GM21528 (cell line): ENCODE measurements at regions not wholly inside any gene's neighbourhood (a gene's known extent, or its start where the extent isn't known, plus 50 kb on each side); places are given as distances from the start of the nearest gene placed in this dataset.
A peak's percentile ranks its signal among the peaks of the same experiment; 100 is the strongest.

Experiments
- ATAC-seq: cut with Tn5 transposase; IDR thresholded peaks from one replicate; pipeline ENCODE4 v1.9.1; 2021; ENCODE audit warnings: mild to moderate bottlenecking, moderate library complexity; ENCODE audit not compliant: unreplicated experiment, low FRiP score

- no peak for ATAC-seq
These were observed 412.4 kb upstream of the C9orf72 start for GRCh38 chr9:27985714-27986113.

DNA sequence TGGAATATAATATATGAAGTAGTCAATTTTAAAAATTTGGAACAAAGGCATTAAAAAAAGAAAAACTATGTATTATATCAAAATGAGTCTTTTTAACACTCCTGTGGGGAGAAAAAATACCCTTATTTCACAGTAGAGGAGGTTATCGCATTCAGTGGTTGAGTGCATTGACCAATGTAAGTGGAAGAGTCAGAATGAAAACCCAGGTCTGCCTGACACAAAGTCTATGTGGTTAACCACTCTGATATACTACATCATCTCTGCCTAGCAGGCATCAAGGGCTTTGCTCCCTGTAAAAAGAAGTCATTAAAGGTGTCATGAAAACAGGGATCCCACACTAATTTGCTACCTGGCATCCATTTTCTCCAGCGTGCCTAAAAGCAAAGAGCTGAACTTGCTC is 417.2 kb upstream of the C9orf72 start:
- peak; percentile 70 for ATAC-seq

DNA sequence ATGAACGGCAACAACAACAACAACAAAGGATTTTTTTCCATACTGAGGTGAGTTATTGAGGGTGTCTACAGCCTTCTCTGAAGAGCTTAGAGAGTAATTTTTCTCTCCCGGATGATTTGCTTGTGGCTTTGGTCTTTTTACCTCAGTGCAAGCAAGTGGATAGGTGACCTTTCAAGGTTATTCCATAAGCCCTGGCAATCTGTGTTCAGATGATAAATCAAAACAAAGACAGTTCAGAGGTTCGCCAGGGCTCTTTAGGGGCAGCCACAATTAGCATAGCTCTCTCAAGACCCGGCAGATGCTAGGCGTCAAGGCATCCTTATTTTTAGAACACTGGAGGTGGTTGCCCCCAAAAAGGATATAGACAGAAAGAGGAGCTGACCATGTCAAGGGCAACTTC is 417.9 kb upstream of the C9orf72 start:
- ATAC-seq: no peak

DNA sequence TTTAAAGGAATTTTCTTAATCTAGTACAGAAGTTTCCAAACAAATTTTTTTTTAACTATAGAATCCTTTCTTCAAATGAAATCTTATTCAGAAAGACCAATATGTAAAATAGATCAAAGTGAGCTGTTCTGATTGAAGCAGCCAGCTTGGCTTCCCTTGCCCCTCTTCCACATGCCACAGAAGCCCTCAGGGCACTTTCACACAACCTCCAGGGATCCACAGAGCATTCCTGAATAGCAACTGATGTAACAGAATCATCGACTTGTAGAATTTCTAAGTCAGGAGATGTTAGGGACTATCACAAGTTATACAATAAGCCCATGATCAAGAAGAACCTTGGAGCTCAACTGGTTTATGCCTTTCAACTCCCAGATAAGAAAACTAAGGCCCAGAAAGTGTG is 427.8 kb upstream of the C9orf72 start:
- ATAC-seq: no peak

GRCh38 chr9:28004900-28005299 is 431.6 kb upstream of the C9orf72 start:
- ATAC-seq: no peak

DNA sequence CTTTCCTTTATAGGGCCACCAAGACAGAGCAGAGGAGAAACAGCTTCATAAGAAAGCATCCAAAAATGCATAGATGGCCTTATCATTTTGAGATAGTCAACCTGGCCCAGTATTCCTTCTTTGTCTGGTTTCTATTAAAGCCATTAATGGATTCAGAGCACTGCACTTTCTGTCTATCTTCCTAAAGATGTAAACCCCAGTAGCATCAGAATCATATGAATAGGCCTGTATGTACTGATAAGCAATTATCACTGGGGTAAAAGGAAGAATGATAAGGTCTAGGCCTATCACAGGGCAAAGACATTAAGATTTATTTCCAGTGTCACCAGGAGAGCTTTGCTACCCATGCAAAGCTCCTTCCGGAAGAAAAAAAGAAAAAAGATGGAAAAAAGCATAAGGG is 432.5 kb upstream of the C9orf72 start:
- no peak for ATAC-seq

GRCh38 chr9:28007097-28007817 is 434.0 kb upstream of the C9orf72 start:
- no peak for ATAC-seq

DNA sequence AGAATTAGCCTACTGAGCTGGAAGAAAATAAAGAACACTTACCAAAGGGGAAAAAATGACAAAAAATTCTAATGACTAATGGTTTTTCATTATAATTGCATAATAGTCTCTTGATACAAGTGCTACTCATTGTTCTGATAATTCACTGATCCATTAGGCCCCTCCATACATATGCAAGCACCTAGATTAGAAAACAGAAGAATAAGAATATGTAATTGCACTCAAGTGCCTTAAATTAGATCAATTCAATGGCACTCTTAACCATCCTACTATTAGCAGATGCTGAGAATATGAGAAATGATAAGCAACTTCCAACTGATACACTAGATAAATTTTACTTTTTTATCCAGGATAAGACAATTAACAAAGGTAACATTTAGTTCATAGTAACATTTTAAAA is 440.9 kb upstream of the C9orf72 start:
- ATAC-seq: no peak

- ATAC-seq: no peak
These were observed 451.4 kb upstream of the C9orf72 start for GRCh38 chr9:28024676-28025075.

DNA sequence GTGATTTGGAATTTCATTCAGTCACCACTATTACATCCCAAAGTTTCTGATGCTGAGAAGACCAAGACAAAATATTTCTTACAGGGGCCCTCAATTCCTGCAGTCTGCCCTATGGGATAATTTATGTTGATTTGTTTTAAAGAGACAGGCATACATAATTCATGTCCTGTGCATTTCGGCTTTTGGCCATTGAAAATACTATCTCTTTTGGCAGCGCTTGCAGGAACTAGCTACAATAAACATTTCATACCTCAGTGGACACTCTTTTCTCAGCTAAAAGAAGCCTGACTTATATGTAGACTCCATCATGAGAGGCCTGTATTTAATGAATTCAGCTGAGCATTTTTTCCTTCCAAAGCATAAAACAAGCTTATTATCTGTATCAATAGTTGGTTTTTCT is 451.9 kb upstream of the C9orf72 start:
- ATAC-seq: no peak

- no peak for ATAC-seq
These were observed 458.4 kb upstream of the C9orf72 start for GRCh38 chr9:28031521-28032267.

GRCh38 chr9:28032268-28032590 is 458.9 kb upstream of the C9orf72 start:
- ATAC-seq: no peak

- no peak for ATAC-seq
These were observed 461.0 kb upstream of the C9orf72 start for GRCh38 chr9:28034242-28034641.

GRCh38 chr9:28037968-28038367 is 464.7 kb upstream of the C9orf72 start:
- no peak for ATAC-seq

- no peak for ATAC-seq
These were observed 471.8 kb upstream of the C9orf72 start for GRCh38 chr9:28045051-28045450.

- no peak for ATAC-seq
These were observed 476.8 kb upstream of the C9orf72 start for GRCh38 chr9:28050046-28050445.

DNA sequence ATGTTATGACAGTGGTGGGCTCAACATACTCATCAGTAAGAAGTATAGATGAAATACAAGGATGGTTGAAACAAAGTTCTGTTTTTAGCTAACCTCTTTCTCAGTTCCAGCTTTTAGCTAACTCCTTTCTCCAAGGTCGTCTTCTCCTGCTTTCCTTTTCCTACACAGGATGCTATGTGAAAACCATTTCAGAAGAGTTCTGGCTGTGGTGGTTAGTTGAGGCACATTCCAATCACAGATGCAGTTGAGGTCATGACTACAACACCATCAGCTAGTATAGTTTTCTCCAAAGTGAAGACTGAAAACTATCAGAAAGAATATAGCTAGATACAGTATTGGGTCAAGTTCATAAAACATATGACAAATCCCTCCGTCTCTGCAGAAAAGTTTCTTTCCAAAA is 477.7 kb upstream of the C9orf72 start:
- ATAC-seq: no peak

DNA sequence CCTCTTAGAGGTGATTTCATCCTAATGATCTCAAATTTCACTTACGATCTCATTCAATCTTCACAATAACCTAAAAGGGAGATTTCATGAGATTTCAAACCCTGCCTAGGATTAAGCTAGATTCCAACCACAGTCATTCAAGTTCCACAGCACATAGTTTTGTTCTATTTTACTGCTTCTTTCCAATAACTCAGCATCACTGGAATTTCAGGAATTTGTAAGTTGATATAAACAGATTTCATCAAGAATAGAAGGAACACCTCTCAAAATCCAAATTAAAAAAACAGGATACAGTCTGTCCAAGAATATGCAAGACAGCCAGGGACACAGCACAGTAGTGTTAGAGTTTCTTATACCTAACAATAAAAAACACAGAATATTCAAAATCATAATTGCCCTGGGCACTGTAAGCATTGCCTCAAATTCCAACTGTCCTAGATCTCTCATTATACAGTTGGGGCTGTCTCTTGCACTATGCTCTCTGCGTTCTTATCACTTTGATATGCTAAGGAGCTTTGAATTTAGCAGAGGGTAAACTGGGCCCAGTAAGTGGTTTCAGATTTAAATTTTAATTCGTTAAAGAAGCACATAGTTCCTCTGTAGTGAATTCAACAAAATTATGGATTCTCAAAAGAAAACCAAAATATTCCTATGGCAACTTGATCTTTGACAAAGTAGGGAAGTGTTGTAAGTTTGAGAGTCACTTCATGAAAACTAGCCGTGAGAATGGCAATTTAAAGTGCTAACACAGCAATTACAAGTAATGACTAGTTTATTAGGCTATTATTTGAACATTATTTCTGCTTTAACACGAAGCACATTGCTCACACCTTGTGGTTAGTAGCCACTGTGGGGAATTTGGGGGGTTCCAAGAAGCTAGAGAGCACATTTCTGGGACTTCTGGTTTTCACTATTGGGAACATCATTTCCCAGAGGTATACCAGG is 478.6 kb upstream of the C9orf72 start:
- ATAC-seq: no peak

DNA sequence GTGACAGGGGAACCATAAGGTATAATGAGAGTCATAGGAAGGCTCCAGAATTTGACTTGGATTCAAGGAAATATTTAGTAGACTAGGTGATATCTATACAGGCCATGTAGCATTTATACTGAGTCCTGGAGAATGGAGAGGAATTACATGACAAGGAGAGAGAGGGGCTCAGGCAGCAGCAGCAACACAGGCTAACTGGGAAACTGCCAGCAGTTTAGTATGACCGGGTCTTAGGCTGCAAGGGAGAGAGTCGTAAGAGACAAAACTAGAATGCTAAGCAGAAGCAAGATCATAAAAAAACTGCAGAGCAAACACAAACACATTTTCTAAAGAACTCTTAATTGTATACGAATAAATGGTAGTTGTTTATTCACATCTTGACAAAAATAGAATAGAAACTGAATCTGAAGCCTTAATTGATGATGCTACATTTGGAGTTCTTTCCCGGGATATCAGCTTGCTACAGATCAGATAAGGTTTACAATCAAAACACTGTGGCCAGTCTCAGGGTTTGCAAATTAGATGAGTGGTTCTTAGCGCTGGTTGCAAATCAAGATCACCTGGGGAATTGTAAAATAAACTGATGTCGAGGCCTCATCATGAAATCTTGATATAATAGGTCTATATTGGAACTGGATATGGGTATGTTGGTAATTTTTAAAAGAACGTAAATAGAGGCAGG is 480.0 kb upstream of the C9orf72 start:
- ATAC-seq: no peak

DNA sequence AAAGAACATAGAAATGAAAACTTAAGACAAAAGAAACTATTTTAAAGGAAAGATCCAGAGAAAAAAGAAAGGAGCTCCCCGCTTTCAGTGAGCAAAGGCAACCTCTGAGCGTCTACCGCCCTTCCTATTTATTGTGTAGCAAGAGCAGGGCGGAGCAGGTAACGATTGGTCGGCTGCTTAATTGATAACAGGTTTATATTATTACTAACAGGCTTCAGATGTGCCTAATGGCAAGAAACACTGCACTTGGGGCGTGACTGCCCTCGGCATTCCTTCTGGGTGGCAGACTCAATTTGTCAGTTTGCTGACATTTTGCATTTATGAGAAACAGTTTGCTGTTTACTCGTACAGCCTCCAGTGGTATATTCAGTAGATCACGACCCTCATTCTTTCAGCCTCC is 482.7 kb upstream of the C9orf72 start:
- no peak for ATAC-seq

GRCh38 chr9:28056466-28056865 is 483.2 kb upstream of the C9orf72 start:
- no peak for ATAC-seq
